ENCODE measurements at regions not wholly inside any gene's neighbourhood (a gene's known extent, or its start where the extent isn't known, plus 50 kb on each side); places are given as distances from the start of the nearest gene placed in this dataset.

DNA sequence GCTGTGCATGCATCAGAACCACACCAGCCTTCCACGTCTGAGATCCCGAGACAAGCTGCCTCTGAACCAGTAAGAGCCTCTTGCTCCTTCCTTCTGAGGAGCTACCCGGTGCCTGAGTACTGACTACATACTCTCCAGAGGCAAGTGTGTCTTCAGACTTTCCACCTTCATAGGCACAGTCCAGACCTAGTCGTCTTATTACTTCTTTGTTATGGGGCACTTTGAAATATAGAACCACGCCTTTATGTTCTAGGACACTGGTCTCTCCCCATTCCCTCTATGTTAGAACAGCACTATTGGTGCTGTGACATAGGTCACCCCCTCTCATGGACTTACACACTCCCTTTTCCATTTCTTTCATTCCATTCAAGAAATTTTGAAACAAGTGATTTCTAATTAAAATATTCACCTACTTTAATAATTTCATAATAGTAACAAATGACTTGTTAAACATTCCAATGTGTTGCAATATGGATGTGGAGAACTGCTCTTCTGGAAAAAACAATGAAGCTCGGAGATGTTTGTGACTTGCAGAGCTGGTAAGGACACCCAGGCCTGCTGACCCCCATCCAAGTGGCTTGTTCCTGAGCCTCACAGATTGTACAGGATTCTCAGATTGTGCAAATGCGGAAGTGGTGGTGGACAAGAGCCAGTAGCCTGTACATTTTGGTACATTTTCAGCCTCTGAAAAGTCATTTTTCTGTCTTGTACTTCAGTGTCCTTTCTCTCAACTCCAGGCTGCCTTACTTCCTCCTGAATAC lies 76.1 kb upstream of the SIPA1L2 start:
- peaks cover 10% of the 10 kb centered on the region for H3K4me1 Mint-ChIP-seq
- no peaks in the 10 kb centered on the region for H3K36me3 Mint-ChIP-seq (ENCODE audit: low read depth)
- peak overlapping the region in 1 of 3 experiments; percentile 20 for H3K27ac Mint-ChIP-seq
- H3K4me3 Mint-ChIP-seq = no peak overlapping the region
- no peaks in the 10 kb centered on the region for H3K9me3 Mint-ChIP-seq
- TF ChIP-seq, protein P1, sequence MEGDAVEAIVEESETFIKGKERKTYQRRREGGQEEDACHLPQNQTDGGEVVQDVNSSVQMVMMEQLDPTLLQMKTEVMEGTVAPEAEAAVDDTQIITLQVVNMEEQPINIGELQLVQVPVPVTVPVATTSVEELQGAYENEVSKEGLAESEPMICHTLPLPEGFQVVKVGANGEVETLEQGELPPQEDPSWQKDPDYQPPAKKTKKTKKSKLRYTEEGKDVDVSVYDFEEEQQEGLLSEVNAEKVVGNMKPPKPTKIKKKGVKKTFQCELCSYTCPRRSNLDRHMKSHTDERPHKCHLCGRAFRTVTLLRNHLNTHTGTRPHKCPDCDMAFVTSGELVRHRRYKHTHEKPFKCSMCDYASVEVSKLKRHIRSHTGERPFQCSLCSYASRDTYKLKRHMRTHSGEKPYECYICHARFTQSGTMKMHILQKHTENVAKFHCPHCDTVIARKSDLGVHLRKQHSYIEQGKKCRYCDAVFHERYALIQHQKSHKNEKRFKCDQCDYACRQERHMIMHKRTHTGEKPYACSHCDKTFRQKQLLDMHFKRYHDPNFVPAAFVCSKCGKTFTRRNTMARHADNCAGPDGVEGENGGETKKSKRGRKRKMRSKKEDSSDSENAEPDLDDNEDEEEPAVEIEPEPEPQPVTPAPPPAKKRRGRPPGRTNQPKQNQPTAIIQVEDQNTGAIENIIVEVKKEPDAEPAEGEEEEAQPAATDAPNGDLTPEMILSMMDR (IDR thresholded peaks at IDR 0.05; ENCODE audit: unreplicated experiment in 3 of 3) = no peak
- H3K27me3 Mint-ChIP-seq (ENCODE audit: low read depth) = peaks cover 12% of the 10 kb centered on the region

DNA sequence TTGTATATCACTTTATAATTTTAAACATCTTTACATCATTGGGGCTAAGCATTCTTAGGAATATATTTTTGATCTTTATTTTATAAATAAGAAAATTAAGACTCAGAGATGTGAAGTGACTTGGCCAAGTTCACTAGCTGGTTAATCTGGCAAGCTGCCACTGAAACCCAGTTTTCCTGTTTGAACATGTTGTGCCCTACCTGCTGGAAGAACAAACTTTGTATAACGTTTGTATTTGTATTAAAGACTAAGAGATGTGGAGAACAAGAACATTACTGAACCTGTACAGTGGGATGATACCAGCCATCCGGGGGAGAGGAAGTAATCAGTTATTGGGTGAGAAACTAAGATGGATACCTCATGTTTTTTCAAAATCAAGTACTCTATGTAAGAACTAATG lies 77.2 kb upstream of the SIPA1L2 start:
- Mint-ChIP-seq H3K27ac (no peak overlapping the region), H3K4me3 (no peak overlapping the region), H3K4me1 (peaks cover 18% of the 10 kb centered on the region), H3K9me3 (no peaks in the 10 kb centered on the region), H3K36me3 (ENCODE audit: low read depth) (no peaks in the 10 kb centered on the region), H3K27me3 (ENCODE audit: low read depth) (peaks cover 8% of the 10 kb centered on the region)
- TF ChIP-seq, protein P1 (IDR thresholded peaks at IDR 0.05; ENCODE audit: unreplicated experiment in 3 of 3) = no peak

DNA sequence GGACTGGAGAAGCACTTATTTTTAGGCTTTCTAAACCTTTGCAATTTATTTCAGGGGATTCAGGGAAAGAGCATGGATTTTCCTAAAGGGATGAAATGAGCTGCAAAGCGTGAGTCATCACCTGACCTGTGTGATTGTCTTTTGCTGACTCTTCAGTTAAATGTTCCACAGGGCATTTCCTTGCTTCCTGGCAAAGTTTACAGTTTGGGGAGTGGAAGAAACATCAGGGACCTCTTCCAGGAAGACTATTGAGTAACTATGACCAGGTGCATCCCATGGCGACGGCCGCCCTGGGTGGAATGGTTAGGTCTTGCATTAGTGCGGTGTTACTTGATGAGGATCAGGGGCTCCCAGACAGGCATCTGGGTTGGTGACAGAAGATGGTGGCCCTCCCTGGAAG lies 79.5 kb upstream of the SIPA1L2 start:
- Mint-ChIP-seq H3K4me3 (no peak overlapping the region), H3K4me1 (peaks cover 20% of the 10 kb centered on the region), H3K27ac (no peak overlapping the region), H3K36me3 (ENCODE audit: low read depth) (no peaks in the 10 kb centered on the region), H3K9me3 (peaks cover 6% of the 10 kb centered on the region), H3K27me3 (ENCODE audit: low read depth) (no peaks in the 10 kb centered on the region)
- TF ChIP-seq, protein P1 (IDR thresholded peaks at IDR 0.05; ENCODE audit: unreplicated experiment in 3 of 3) = no peak

DNA sequence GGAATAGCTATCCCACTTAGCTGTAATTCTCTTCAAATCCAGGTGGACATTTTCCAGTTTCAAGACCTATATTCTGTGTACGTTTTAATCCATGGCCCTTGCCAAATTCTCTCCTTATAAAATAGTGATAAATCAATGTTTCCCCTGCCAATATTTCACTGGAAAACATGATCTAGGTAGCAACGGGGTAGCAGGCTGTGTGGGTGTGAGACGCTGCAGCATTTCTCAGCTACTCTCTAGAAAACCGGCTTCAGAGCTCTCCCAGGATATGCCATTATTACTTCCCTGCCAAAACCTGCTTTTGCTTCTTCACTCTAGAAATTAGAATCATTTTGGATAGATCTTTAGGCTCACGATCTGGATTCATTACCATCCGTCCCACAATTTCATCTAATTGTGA lies 82.1 kb upstream of the SIPA1L2 start:
- TF ChIP-seq, protein P1 (IDR thresholded peaks at IDR 0.05; ENCODE audit: unreplicated experiment in 3 of 3) = no peak
- Mint-ChIP-seq H3K27ac (no peak overlapping the region), H3K4me3 (no peak overlapping the region), H3K27me3 (ENCODE audit: low read depth) (no peaks in the 10 kb centered on the region), H3K36me3 (ENCODE audit: low read depth) (no peaks in the 10 kb centered on the region), H3K4me1 (peaks cover 11% of the 10 kb centered on the region), H3K9me3 (peaks cover 12% of the 10 kb centered on the region)

DNA sequence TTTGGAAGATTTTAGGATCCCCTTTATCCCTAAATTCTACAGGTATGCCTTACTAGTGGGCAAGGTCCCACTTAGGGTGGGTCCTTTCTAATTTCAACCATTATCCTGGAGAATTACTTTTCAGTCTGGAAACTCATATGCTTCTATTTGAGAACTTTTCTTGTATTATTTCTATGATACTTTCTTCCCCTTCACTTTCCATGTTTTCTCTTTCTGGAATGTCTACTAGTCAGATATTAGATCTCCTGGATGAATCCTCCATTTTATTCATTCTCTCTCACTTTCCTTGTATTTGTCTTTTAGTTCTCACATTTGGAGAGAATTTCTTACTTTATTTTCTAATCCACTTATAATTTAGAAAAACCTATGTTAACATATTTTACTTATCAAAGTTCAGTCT lies 83.9 kb upstream of the SIPA1L2 start:
- Mint-ChIP-seq H3K27me3 (ENCODE audit: low read depth) (peaks cover 5% of the 10 kb centered on the region), H3K4me1 (peaks cover 11% of the 10 kb centered on the region)

More for the DNA sequence above, 83.9 kb upstream of the SIPA1L2 start:
- H3K9me3 Mint-ChIP-seq = peaks cover 18% of the 10 kb centered on the region
- no peaks in the 10 kb centered on the region for H3K36me3 Mint-ChIP-seq (ENCODE audit: low read depth)
- no peak overlapping the region for H3K4me3 Mint-ChIP-seq
- TF ChIP-seq, protein P1 (IDR thresholded peaks at IDR 0.05; ENCODE audit: unreplicated experiment in 3 of 3) = no peak
- no peak overlapping the region for H3K27ac Mint-ChIP-seq

All from nephron (organoid).